Memory B cell (primary cell): ENCODE measurements at regions not wholly inside any gene's neighbourhood (a gene's known extent, or its start where the extent isn't known, plus 50 kb on each side); places are given as distances from the start of the nearest gene placed in this dataset.

Experiments
- ATAC-seq: fragments of 150-1000 bp; cut with Tn5 transposase; 2 replicates; pipeline ENCODE4 v1.10.0; 2021; ENCODE audit warnings: low read depth, mild to moderate bottlenecking, moderate library complexity
- DNase-seq, 2 donors: peaks; one replicate each; pipeline ENCODE4 v3.0.0; 2022; ENCODE audit warnings: low spot score in 2 of 2
- H3K27ac Mint-ChIP-seq: one replicate; pipeline ENCODE4 v1.8.0; 2022; ENCODE audit warnings: mild to moderate bottlenecking, moderate library complexity, mixed read lengths
- H3K27me3 Mint-ChIP-seq: one replicate; pipeline ENCODE4 v1.8.0; 2022; ENCODE audit warnings: mixed read lengths
- H3K36me3 Mint-ChIP-seq: one replicate; pipeline ENCODE4 v1.8.0; 2022; ENCODE audit warnings: mild to moderate bottlenecking, mixed read lengths
- H3K4me1 Mint-ChIP-seq: one replicate; pipeline ENCODE4 v1.8.0; 2022; ENCODE audit warnings: mixed read lengths
- H3K4me3 Mint-ChIP-seq: one replicate; pipeline ENCODE4 v1.8.0; 2022; ENCODE audit warnings: mild to moderate bottlenecking, moderate library complexity, mixed read lengths
- H3K9me3 Mint-ChIP-seq: one replicate; pipeline ENCODE4 v1.8.0; 2022; ENCODE audit warnings: mixed read lengths

DNA sequence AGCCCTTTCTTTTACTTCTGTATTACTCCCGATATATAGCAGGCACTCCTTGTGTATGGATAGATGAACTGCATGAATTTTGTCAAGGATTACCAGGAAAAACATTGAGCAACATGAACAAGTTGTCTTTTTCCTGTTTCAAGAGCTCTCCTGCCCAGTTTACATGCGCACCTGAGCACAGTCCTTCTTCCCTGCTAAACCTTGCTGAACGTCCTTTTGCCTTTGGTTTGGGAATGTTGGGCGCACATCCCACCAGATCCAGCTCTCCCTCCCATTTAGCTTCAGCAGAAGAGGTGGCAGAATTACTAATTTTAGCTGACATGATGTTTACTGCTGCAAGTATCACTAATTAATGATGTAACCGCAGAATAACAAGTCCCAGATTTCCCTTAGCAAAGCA is 121.4 kb upstream of the TMCC3 start:
- peaks cover 11% of the 10 kb centered on the region for H3K36me3 Mint-ChIP-seq
- DNase-seq (no peak), ATAC-seq (no peak)
- H3K4me3 Mint-ChIP-seq, result no peak overlapping the region
- no peaks in the 10 kb centered on the region for H3K27me3 Mint-ChIP-seq
- no peaks in the 10 kb centered on the region for H3K9me3 Mint-ChIP-seq
- H3K27ac Mint-ChIP-seq, result no peak overlapping the region
- peaks cover 31% of the 10 kb centered on the region for H3K4me1 Mint-ChIP-seq

DNA sequence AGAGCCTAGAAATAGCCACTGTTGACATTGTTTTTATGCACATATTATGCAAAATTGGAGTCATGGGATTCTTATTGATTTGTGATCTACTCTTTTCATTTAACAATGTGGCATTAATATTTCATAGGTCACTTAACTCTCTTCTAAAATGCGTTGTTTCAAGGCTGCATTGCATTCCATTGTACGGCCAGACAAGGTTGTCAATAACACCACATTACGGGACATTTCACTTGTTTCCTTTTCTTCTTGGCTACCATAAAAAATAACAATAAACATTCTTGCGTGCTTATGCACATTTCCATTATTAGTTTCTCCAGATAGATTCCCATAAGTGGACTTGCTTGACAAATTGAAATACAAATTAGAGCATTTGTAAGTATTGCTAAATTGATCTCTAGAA is 120.8 kb upstream of the TMCC3 start:
- Mint-ChIP-seq H3K9me3 (no peaks in the 10 kb centered on the region), H3K4me1 (peaks cover 33% of the 10 kb centered on the region), H3K4me3 (no peak overlapping the region), H3K27ac (no peak overlapping the region), H3K27me3 (no peaks in the 10 kb centered on the region), H3K36me3 (peaks cover 11% of the 10 kb centered on the region)
- ATAC-seq (no peak), DNase-seq (no peak)

- Mint-ChIP-seq H3K27ac (no peak overlapping the region), H3K9me3 (no peaks in the 10 kb centered on the region), H3K4me1 (peaks cover 33% of the 10 kb centered on the region), H3K4me3 (no peak overlapping the region), H3K36me3 (peaks cover 11% of the 10 kb centered on the region), H3K27me3 (no peaks in the 10 kb centered on the region)
- ATAC-seq, result no peak
- DNase-seq, result no peak
These were observed 120.4 kb upstream of the TMCC3 start for GRCh38 chr12:94770791-94771190.

GRCh38 chr12:94769776-94770759 is 119.7 kb upstream of the TMCC3 start:
- peak overlapping the region; percentile 88 for H3K4me3 Mint-ChIP-seq
- no peaks in the 10 kb centered on the region for H3K9me3 Mint-ChIP-seq
- H3K27me3 Mint-ChIP-seq, result no peaks in the 10 kb centered on the region

DNA sequence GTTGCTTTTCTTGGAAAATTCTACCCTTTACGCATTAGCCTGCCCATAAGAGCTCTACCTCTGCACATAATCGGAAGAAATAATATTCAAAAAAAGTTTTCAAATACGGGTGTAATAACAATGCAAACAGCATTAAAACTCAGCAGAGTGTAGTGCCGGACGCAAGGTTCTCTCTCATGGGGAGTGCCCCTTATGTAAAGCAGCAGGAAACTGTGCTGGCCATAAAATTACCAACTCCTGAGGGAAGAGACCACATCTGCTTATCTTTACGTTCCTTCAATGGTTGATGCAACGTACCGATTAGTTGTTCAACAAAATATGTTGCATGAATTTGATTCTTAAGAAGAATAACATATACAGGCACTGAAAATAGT is 118.7 kb upstream of the TMCC3 start:
- peaks cover 2% of the 10 kb centered on the region for H3K36me3 Mint-ChIP-seq
- no peaks in the 10 kb centered on the region for H3K9me3 Mint-ChIP-seq
- peak overlapping the region; percentile 88 for H3K4me3 Mint-ChIP-seq
- ATAC-seq, result peak; percentile 94
- H3K4me1 Mint-ChIP-seq, result peaks cover 36% of the 10 kb centered on the region
- peak overlapping the region; percentile 66 for H3K27ac Mint-ChIP-seq
- peak; percentile 25 to 37 for DNase-seq
- H3K27me3 Mint-ChIP-seq, result no peaks in the 10 kb centered on the region

More at GRCh38 chr12:94769776-94770759, 119.7 kb upstream of the TMCC3 start:
- ATAC-seq, result no peak
- Mint-ChIP-seq H3K27ac (peak overlapping the region; percentile 66), H3K4me1 (peaks cover 33% of the 10 kb centered on the region), H3K36me3 (peaks cover 6% of the 10 kb centered on the region)
- DNase-seq, result no peak

GRCh38 chr12:94768398-94769046 is 118.2 kb upstream of the TMCC3 start:
- peak; percentile 43 for ATAC-seq
- Mint-ChIP-seq H3K4me1 (peaks cover 38% of the 10 kb centered on the region), H3K9me3 (no peaks in the 10 kb centered on the region), H3K36me3 (peaks cover 2% of the 10 kb centered on the region), H3K4me3 (peak overlapping the region; percentile 88), H3K27me3 (no peaks in the 10 kb centered on the region), H3K27ac (peak overlapping the region; percentile 66)
- peak in 1 of 2 donors; percentile 30 for DNase-seq

GRCh38 chr12:94767956-94768355 is 117.6 kb upstream of the TMCC3 start:
- Mint-ChIP-seq H3K27me3 (no peaks in the 10 kb centered on the region), H3K27ac (no peak overlapping the region), H3K36me3 (peaks cover 2% of the 10 kb centered on the region), H3K4me1 (peaks cover 44% of the 10 kb centered on the region), H3K9me3 (no peaks in the 10 kb centered on the region), H3K4me3 (no peak overlapping the region)
- DNase-seq (no peak), ATAC-seq (no peak)

DNA sequence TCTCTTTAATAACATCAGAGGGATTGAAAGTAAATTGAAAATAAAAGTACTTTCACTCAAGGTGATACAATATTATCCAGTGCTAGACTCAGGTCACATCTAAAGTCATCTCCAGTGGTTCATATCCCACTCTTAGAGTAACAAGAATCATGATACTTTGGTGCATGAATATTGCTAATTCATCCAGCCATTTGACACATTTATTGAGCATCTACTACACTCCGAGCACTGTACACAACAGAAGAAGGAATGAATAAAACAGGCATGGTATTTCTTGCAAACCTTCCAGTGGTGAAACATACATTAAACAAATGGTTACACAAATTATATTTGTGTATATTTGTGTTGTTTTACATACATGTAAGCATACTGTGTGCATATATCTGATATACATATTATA is 116.0 kb upstream of the TMCC3 start:
- no peak for DNase-seq
- Mint-ChIP-seq H3K27ac (no peak overlapping the region), H3K27me3 (no peaks in the 10 kb centered on the region), H3K4me3 (no peak overlapping the region), H3K4me1 (peaks cover 45% of the 10 kb centered on the region), H3K36me3 (peaks cover 2% of the 10 kb centered on the region), H3K9me3 (no peaks in the 10 kb centered on the region)
- ATAC-seq, result no peak

- H3K27ac Mint-ChIP-seq, result no peak overlapping the region
- H3K4me1 Mint-ChIP-seq, result peaks cover 26% of the 10 kb centered on the region
These were observed 113.1 kb upstream of the TMCC3 start for GRCh38 chr12:94763462-94763861.

DNA sequence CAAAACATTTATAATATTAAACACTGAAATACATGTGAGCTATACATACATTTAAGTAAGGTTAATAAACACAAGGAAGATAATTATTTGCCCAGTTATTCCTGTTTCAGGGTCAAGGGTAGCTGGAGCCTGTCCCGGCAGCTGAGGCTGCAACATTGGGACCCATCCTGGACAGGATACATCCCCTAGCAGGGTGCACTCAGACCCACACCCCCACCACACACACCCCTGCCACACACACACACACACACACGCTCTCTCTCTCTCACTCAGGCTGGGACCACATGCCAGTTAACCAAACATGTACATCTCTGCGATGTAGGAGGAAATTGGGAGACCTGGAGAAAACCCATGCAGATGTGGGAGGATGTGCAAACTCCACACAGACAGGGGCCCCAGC is 112.6 kb upstream of the TMCC3 start:
- no peak overlapping the region for H3K4me3 Mint-ChIP-seq
- no peak for DNase-seq
- H3K27ac Mint-ChIP-seq, result peak overlapping the region; percentile 70
- H3K4me1 Mint-ChIP-seq, result peaks cover 26% of the 10 kb centered on the region
- ATAC-seq, result no peak
- no peaks in the 10 kb centered on the region for H3K9me3 Mint-ChIP-seq
- H3K27me3 Mint-ChIP-seq, result no peaks in the 10 kb centered on the region
- H3K36me3 Mint-ChIP-seq, result no peaks in the 10 kb centered on the region

More at GRCh38 chr12:94763462-94763861, 113.1 kb upstream of the TMCC3 start:
- ATAC-seq (no peak), DNase-seq (no peak)
- Mint-ChIP-seq H3K36me3 (no peaks in the 10 kb centered on the region), H3K27me3 (no peaks in the 10 kb centered on the region), H3K4me3 (no peak overlapping the region), H3K9me3 (no peaks in the 10 kb centered on the region)

- peak; percentile 29 for ATAC-seq
- Mint-ChIP-seq H3K27me3 (no peaks in the 10 kb centered on the region), H3K27ac (peak overlapping the region; percentile 70), H3K36me3 (peaks cover 3% of the 10 kb centered on the region), H3K4me3 (peak overlapping the region; percentile 46), H3K4me1 (peaks cover 29% of the 10 kb centered on the region), H3K9me3 (no peaks in the 10 kb centered on the region)
- DNase-seq, result no peak
These were observed 112.0 kb upstream of the TMCC3 start for GRCh38 chr12:94762259-94762942.

- no peaks in the 10 kb centered on the region for H3K9me3 Mint-ChIP-seq
- no peaks in the 10 kb centered on the region for H3K27me3 Mint-ChIP-seq
- peaks cover 4% of the 10 kb centered on the region for H3K36me3 Mint-ChIP-seq
- no peak overlapping the region for H3K27ac Mint-ChIP-seq
- peaks cover 24% of the 10 kb centered on the region for H3K4me1 Mint-ChIP-seq
- H3K4me3 Mint-ChIP-seq, result no peak overlapping the region
- DNase-seq, result no peak
- ATAC-seq, result no peak
These were observed 111.2 kb upstream of the TMCC3 start for GRCh38 chr12:94761559-94761958.

GRCh38 chr12:94760786-94761185 is 110.4 kb upstream of the TMCC3 start:
- Mint-ChIP-seq H3K27ac (no peak overlapping the region), H3K27me3 (no peaks in the 10 kb centered on the region), H3K4me3 (no peak overlapping the region), H3K9me3 (no peaks in the 10 kb centered on the region), H3K36me3 (peaks cover 6% of the 10 kb centered on the region), H3K4me1 (peaks cover 22% of the 10 kb centered on the region)
- no peak for ATAC-seq
- DNase-seq, result no peak

GRCh38 chr12:94756789-94757188 is 106.4 kb upstream of the TMCC3 start:
- DNase-seq, result no peak
- Mint-ChIP-seq H3K27ac (no peak overlapping the region), H3K4me3 (no peak overlapping the region), H3K4me1 (peaks cover 16% of the 10 kb centered on the region), H3K36me3 (peaks cover 20% of the 10 kb centered on the region), H3K27me3 (no peaks in the 10 kb centered on the region), H3K9me3 (no peaks in the 10 kb centered on the region)
- ATAC-seq, result no peak
